ENCODE measurements at regions not wholly inside any gene's neighbourhood (a gene's known extent, or its start where the extent isn't known, plus 50 kb on each side); places are given as distances from the start of the nearest gene placed in this dataset.

DNA sequence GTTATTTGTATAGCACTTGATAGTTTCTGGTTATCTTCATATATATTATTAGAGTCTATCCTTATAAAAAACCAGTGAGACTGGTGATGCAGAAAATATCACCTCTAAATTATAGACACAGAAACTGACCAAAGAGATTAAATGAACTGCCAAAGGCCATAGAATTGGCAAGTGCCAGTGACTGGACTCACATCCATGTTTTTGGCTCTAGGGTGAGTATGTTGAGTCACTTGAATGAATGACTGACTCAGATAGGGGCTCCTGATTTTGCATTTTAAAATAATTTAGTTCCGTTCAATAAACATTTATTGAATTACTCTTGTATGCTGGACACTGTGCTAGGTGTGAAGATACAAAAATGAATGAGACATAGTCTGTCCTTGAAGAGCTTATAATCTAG is 70.7 kb downstream of the NR2F1 start:
- ATAC-seq (ENCODE audit: low read depth) (no peak), DNase-seq (no peak)
- CTCF ChIA-PET = no interaction called here
- H2AFZ ChIP-seq (ENCODE audit: insufficient read depth, low read depth, low read length, poor library complexity, severe bottlenecking) = no peak overlapping the region
- POLR2A ChIA-PET = no interaction called here
- Mint-ChIP-seq H3K27ac (no peak overlapping the region), H3K4me3 (no peak overlapping the region), H3K9me3 (ENCODE audit: insufficient read depth) (no peaks in the 10 kb centered on the region), H3K27me3 (no peaks in the 10 kb centered on the region), H3K4me1 (peaks cover 9% of the 10 kb centered on the region)
- peaks cover 3 to 10% of the 10 kb centered on the region in 2 donors for H3K4me1 ChIP-seq (ENCODE audit: control insufficient read depth in 2 of 2, insufficient read depth in 2 of 2, low read length in 2 of 2)
- H3K27ac ChIP-seq (ENCODE audit: low read length in 2 of 2) = no peak overlapping the region
- peaks cover 0 to 8% (median 0%) of the 10 kb centered on the region in 3 donors for H3K9me3 ChIP-seq (ENCODE audit: control extremely low read depth in 1 of 3, control insufficient read depth in 2 of 3, insufficient read depth in 1 of 3, low read length in 2 of 3)
- H3K27me3 ChIP-seq (replicated peaks in 1 of 4; ENCODE audit: control extremely low read depth in 1 of 4, control insufficient read depth in 3 of 4, insufficient read depth in 4 of 4, low read length in 3 of 4) = no peaks in the 10 kb centered on the region
- TF ChIP-seq EZH2 (IDR thresholded peaks at IDR 0.05; ENCODE audit: borderline replicate concordance, insufficient read depth, low read depth, low read length, poor library complexity, severe bottlenecking) (no peak), CTCF (IDR thresholded peaks at IDR 0.05) (no peak)
- H3K4me3 ChIP-seq (ENCODE audit: control extremely low read depth in 1 of 5, extremely low read depth in 1 of 5, insufficient read depth in 1 of 5, low read depth in 2 of 5, low read length in 4 of 5) = no peak overlapping the region
- no peaks in the 10 kb centered on the region for H4K20me1 ChIP-seq (ENCODE audit: control insufficient read depth, insufficient read depth, low read length, poor library complexity, severe bottlenecking)
- intact Hi-C loops (cut with micrococcal nuclease) = no loop called here
- H3K4me2 ChIP-seq (replicated peaks; ENCODE audit: low read depth, low read length, poor library complexity, severe bottlenecking) = no peak overlapping the region
- no peaks in the 10 kb centered on the region for H3K79me2 ChIP-seq (ENCODE audit: control insufficient read depth, insufficient read depth, low read length)
- H3K9ac ChIP-seq (ENCODE audit: low read length) = no peak overlapping the region
- no CpG with 5 or more reads among the region's 1 CpG for WGBS (ENCODE audit: insufficient coverage)
- no peaks in the 10 kb centered on the region for H3K36me3 ChIP-seq (replicated peaks in 1 of 2; ENCODE audit: control extremely low read depth in 1 of 2, control insufficient read depth in 1 of 2, extremely low read depth in 1 of 2, insufficient read depth in 2 of 2, low read length in 1 of 2)

GRCh38 chr5:93649234-93649900 is 66.3 kb downstream of the NR2F1 start:
- Histone ChIP-seq H3K4me1 (ENCODE audit: control insufficient read depth in 2 of 2, insufficient read depth in 2 of 2, low read length in 2 of 2) (peaks cover 3 to 10% of the 10 kb centered on the region in 2 donors), H3K79me2 (ENCODE audit: control insufficient read depth, insufficient read depth, low read length) (no peaks in the 10 kb centered on the region), H3K9me3 (ENCODE audit: control extremely low read depth in 1 of 3, control insufficient read depth in 2 of 3, insufficient read depth in 1 of 3, low read length in 2 of 3) (peaks cover 0 to 8% (median 0%) of the 10 kb centered on the region in 3 donors), H4K20me1 (ENCODE audit: control insufficient read depth, insufficient read depth, low read length, poor library complexity, severe bottlenecking) (no peaks in the 10 kb centered on the region), H3K36me3 (replicated peaks in 1 of 2; ENCODE audit: control extremely low read depth in 1 of 2, control insufficient read depth in 1 of 2, extremely low read depth in 1 of 2, insufficient read depth in 2 of 2, low read length in 1 of 2) (no peaks in the 10 kb centered on the region), H3K9ac (ENCODE audit: low read length) (no peak overlapping the region), H2AFZ (ENCODE audit: insufficient read depth, low read depth, low read length, poor library complexity, severe bottlenecking) (no peak overlapping the region), H3K27me3 (replicated peaks in 1 of 4; ENCODE audit: control extremely low read depth in 1 of 4, control insufficient read depth in 3 of 4, insufficient read depth in 4 of 4, low read length in 3 of 4) (no peaks in the 10 kb centered on the region), H3K4me3 (ENCODE audit: control extremely low read depth in 1 of 5, extremely low read depth in 1 of 5, insufficient read depth in 1 of 5, low read depth in 2 of 5, low read length in 4 of 5) (no peak overlapping the region), H3K4me2 (replicated peaks; ENCODE audit: low read depth, low read length, poor library complexity, severe bottlenecking) (no peak overlapping the region), H3K27ac (ENCODE audit: low read length in 2 of 2) (no peak overlapping the region)
- Mint-ChIP-seq H3K27me3 (no peaks in the 10 kb centered on the region), H3K4me1 (peaks cover 9% of the 10 kb centered on the region), H3K27ac (no peak overlapping the region), H3K4me3 (no peak overlapping the region), H3K9me3 (ENCODE audit: insufficient read depth) (no peaks in the 10 kb centered on the region)
- ATAC-seq (ENCODE audit: low read depth) (no peak), DNase-seq (no peak)
- 88% methylated on average over 1 of the region's 1 CpG for WGBS (ENCODE audit: insufficient coverage)
- intact Hi-C loops (cut with micrococcal nuclease) = no loop called here
- ChIA-PET POLR2A (no interaction called here), CTCF (no interaction called here)
- TF ChIP-seq CTCF (IDR thresholded peaks at IDR 0.05) (no peak), EZH2 (IDR thresholded peaks at IDR 0.05; ENCODE audit: borderline replicate concordance, insufficient read depth, low read depth, low read length, poor library complexity, severe bottlenecking) (no peak)

Data from B cell (primary cell).